SK-N-MC (cell line): ENCODE measurements at regions not wholly inside any gene's neighbourhood (a gene's known extent, or its start where the extent isn't known, plus 50 kb on each side); places are given as distances from the start of the nearest gene placed in this dataset.
"Not testable (repeated sequence)": the region's sequence is repeated elsewhere in the genome, so short reads cannot be mapped to it uniquely, and the experiment has no call there.

Experiments
- DNase-seq: peaks from one replicate; pipeline ENCODE4 v3.0.0-alpha.2; 2011; ENCODE audit warnings: low read depth, low spot score
- H3K27ac ChIP-seq: fragments of 200-600 bp; sonication (generic); 2 replicates; pipeline ENCODE4 v1.5.1; 2016; ENCODE audit warnings: mixed run types
- H3K36me3 ChIP-seq: fragments of 200-600 bp; sonication (generic); 2 replicates; pipeline ENCODE4 v1.6.1; 2017; ENCODE audit warnings: antibody characterized with exemption, low read length, mixed read lengths; ENCODE audit not compliant: insufficient read depth
- H3K4me3 ChIP-seq: fragments of 200-600 bp; sonication (generic); 2 replicates; pipeline ENCODE4 v1.5.1; 2016
- H3K9ac ChIP-seq: fragments of 200-600 bp; sonication (generic); 2 replicates; pipeline ENCODE4 v1.8.0; 2017; ENCODE audit warnings: mixed run types, mixed read lengths; ENCODE audit not compliant: insufficient read length
- H3K9me3 ChIP-seq: fragments of 200-600 bp; sonication (generic); 2 replicates; pipeline ENCODE4 v1.6.1; 2017; ENCODE audit warnings: low read depth, mild to moderate bottlenecking, antibody characterized with exemption, low read length, moderate library complexity, mixed read lengths
- EZH2 ChIP-seq: fragments of 200-600 bp; sonication (generic); IDR thresholded peaks from one replicate; pipeline ENCODE4 v1.6.1; 2017; ENCODE audit warnings: antibody characterized with exemption
- FOXP2 ChIP-seq: optimal IDR thresholded peaks from 2 replicates; pipeline ENCODE3; 2011; ENCODE audit warnings: mild to moderate bottlenecking, moderate library complexity; ENCODE audit not compliant: insufficient read depth; ENCODE audit errors: extremely low read length, control extremely low read depth
- POLR2AphosphoS5 ChIP-seq: IDR thresholded peaks from 2 replicates; pipeline ENCODE4 v1.6.1; 2012; ENCODE audit warnings: mild to moderate bottlenecking, low read depth, low read length, borderline replicate concordance

DNA sequence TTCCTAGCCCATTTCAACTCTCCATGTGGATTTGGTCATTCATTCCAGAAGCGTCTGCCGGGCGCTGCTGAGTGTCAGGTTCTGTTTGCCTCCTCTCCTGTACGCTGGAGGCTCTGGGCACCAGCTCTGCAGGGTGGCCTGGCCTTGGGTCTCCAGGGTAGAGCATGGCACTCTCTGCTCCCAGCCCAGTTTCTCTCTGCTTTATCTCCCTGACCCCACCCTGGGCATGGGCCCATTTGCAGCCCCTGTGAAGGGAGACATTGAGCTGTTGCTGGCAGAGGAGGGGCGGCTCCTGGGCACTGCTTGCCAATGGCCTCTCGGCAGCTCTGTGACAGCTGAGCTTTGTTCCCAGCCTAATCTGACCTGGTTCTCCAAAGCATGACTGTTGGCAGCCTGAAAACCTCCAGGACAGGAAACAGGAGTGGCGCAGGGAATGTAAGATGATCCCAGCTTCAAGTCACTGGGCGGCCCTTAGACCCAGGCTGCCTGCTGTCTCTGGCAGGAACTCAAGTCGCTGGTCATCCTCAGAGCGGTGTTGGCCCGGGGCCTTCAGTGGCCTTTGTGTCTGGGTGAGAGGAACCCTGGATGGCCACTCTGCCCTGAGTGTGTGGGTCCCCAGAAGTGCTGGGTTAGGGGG, 146.8 kb downstream of the SEC14L1 start:
- TF ChIP-seq FOXP2 (no peak), EZH2 (no peak), POLR2AphosphoS5 (no peak)
- H3K9ac ChIP-seq, result no peak overlapping the region
- H3K9me3 ChIP-seq, result no peaks in the 10 kb centered on the region
- H3K4me3 ChIP-seq, result no peak overlapping the region
- H3K27ac ChIP-seq, result no peak overlapping the region
- no peak for DNase-seq
- no peaks in the 10 kb centered on the region for H3K36me3 ChIP-seq

DNA sequence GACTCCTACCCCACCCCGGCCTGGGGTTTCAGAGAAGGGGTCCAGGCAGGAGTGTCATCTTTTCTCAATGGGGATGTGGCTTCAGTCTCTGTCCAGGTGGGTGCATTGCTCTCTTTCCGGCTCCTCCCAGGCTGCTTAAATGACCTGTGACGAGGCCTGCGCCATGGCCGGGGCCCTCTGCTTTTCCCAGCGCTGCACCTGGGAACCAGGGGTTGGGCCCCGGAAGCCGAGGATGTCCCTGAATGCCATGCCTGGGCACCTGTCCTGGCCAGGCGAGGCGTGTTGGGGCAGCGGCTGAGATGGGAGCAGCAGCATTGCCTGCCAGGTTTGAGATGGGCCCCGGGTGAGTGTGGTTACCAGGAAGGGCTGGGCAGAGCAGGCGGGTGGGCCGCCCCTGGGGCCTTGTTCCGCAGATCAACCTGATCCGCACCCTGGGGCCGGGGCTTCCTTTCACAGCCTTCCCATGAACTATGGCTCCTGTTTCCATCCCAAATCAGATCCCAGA, 147.4 kb downstream of the SEC14L1 start:
- DNase-seq, result no peak
- Histone ChIP-seq H3K9ac (no peak overlapping the region), H3K36me3 (no peaks in the 10 kb centered on the region), H3K9me3 (no peaks in the 10 kb centered on the region), H3K4me3 (no peak overlapping the region), H3K27ac (no peak overlapping the region)
- TF ChIP-seq FOXP2, result no peak
- TF ChIP-seq POLR2AphosphoS5, result no peak
- TF ChIP-seq EZH2, result no peak

DNA sequence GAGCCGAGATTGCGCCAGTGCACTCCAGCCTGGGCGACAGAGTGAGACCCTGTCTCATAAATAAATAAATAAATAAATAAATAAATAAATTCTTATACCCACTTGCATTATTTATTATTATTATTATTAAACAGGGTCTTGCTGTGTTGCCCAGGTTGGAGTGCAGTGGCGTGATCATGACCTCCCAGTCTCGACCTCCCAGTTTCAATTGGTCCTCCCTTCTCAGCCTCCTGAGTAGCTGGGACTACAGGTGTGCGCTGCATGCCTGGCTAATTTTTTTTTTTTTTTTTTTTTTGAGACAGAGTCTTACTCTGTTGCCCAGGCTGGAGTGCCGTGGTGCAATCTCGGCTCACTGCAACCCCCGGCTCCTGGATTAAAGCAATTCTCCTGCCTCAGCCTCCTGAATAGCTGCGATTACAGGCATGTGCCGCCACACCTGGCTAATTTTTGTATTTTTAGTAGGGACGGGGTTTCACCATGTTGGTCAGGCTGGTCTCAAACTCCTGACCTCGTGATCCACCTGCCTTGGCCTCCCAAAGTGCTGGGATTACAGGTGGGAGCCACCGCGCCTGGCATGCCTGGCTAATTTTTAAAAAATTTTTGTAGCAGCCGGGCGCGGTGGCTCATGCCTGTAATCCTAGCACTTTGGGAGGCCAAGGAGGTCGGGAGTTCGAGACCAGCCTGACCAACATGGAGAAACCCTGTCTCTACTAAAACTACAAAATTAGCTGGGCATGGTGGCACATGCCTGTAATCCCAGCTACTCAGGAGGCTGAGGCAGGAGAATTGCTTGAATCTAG, 150.2 kb downstream of the SEC14L1 start:
- H3K36me3 ChIP-seq, H3K27ac ChIP-seq, H3K4me3 ChIP-seq, DNase-seq, H3K9me3 ChIP-seq, H3K9ac ChIP-seq: not testable (repeated sequence)

DNA sequence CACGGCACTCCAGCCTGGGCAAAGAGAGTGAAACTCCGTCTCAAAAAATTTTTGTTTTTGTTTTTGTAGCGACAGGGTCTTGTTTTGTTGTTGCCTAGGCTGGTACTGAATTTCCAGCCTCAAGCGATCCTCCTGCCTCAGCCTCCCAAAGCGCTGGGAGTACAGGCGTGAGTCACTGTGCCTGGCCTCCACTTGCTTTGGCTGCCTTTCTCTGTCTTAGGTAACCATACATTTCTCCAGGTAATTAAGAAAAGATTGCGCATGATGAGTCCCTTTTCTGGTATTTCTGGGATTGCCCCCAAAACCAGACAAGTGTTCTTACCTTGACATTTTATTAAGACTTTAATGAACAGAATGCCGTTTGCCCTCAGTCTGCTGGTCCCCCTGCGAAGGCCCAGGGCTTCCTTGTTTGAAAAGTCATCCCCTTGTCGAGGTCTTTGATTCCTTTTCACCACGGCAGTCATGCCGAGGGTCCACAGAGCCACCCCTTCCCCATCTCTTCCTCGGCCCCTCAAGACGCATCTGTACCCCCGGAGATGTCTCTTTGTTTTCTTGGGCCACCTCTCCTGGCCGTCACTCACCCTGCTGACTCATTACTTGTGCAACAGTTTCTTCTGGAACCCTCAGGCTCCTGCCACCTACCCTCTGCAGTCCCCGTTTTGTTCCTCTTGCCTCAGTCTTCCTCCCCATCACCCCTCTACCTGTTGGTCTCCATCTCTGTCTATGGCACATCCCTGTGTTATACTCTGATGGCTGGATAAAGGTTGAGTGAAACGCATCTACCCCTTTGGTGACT, 151.0 kb downstream of the SEC14L1 start:
- no peak overlapping the region for H3K27ac ChIP-seq
- no peak overlapping the region for H3K4me3 ChIP-seq
- H3K9ac ChIP-seq, result no peak overlapping the region
- TF ChIP-seq FOXP2, result no peak
- no peak for TF ChIP-seq EZH2
- no peak for TF ChIP-seq POLR2AphosphoS5
- DNase-seq, result no peak
- H3K36me3 ChIP-seq, result no peaks in the 10 kb centered on the region
- H3K9me3 ChIP-seq, result no peaks in the 10 kb centered on the region

DNA sequence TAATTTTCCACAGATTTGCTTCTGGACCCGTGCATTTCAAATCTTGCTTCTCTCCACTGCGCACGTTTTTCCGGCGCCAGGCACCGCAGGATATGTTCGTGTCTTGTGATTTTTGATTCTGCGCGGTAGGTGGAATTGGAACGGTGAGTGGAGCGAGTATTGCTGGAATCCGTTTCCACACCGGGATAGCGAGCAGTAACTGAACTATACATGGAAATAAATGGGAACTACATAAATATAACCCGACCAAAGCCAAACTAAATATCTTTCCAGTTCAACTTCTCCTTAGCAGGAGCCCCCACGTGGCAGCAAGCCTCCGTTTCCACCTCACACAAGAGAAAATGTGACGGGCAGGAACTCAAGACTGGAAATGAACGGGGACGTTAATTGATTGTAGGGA, 154.0 kb downstream of the SEC14L1 start:
- H3K9ac ChIP-seq, result no peak overlapping the region
- no peaks in the 10 kb centered on the region for H3K9me3 ChIP-seq
- H3K4me3 ChIP-seq, result no peak overlapping the region
- TF ChIP-seq EZH2, result no peak
- TF ChIP-seq POLR2AphosphoS5, result no peak
- TF ChIP-seq FOXP2, result no peak
- no peak overlapping the region for H3K27ac ChIP-seq
- no peaks in the 10 kb centered on the region for H3K36me3 ChIP-seq
- DNase-seq, result no peak

DNA sequence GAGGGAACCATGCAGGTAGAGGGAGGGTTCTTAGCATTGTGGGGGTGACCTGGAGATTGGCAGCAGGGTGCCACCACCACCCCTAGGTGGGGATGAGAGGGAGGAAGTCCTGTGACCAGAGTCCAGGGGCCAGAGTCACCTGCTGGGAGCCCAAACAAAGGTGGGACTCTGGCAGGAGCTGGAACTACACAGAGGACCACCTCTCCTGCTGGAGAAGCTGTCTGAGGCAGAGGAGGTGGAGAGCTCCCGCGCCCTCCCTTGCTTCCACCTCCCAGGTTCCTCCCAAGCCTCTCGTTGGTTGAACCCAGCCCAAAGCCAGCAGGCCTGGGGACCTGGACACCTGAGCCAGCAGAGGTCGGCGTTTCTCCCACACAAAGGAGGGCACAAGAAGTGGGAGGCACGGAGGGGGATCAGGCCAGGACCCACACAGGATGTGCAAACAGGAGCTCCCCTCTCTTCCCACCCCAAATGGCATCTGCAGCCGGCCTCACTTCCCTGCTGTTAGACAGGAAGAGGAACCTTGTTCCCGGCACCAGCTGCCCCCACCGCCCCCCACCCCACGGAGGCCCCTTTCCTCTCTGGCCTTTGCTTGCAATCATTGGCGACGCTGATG, 154.6 kb downstream of the SEC14L1 start:
- Histone ChIP-seq H3K4me3 (no peak overlapping the region), H3K9me3 (no peaks in the 10 kb centered on the region), H3K9ac (no peak overlapping the region), H3K27ac (no peak overlapping the region), H3K36me3 (no peaks in the 10 kb centered on the region)
- DNase-seq, result no peak
- TF ChIP-seq FOXP2 (no peak), EZH2 (no peak), POLR2AphosphoS5 (no peak)

DNA sequence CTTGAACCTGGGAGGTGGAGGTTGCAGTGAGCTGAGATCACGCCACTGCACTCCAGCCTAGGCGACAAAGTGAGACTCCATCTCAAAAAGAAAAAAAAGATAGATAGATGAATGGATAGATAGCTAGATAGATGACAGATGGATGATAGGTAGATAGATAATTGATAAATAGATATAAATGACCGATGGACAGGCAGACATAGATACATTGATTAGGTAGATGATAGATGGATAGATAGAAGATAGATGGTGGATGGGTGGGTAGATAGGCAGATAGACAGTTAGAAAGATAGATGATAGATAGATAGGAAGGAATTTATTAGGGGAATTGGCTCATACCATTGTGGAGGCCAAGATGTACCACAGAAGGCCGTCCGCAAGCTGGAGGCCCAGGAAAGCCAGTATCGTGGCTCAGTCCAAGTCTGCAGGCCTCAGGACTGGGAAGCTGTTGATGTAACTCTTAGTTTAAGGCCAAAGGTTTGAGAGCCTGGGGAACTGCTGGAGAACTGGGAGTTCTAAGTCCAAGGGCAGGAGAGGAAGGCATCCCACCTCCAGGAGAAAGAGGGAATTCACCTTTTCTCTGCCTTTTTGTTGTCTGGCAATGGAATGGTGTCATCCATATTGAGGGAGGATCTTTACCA, 156.1 kb downstream of the SEC14L1 start:
- Histone ChIP-seq H3K9me3 (no peaks in the 10 kb centered on the region), H3K9ac (no peak overlapping the region), H3K27ac (no peak overlapping the region), H3K36me3 (no peaks in the 10 kb centered on the region), H3K4me3 (no peak overlapping the region)
- DNase-seq, result no peak
- TF ChIP-seq FOXP2, result no peak
- no peak for TF ChIP-seq POLR2AphosphoS5
- no peak for TF ChIP-seq EZH2
